HG02623 (cell line): ENCODE measurements at regions not wholly inside any gene's neighbourhood (a gene's known extent, or its start where the extent isn't known, plus 50 kb on each side); places are given as distances from the start of the nearest gene placed in this dataset.

ENCODE experiments used
- ATAC-seq: cut with Tn5 transposase; IDR thresholded peaks from one replicate; pipeline ENCODE4 v1.9.1; 2021; ENCODE audit warnings: moderate library complexity; ENCODE audit not compliant: unreplicated experiment

GRCh38 chr21:28758042-28758882 is 234.4 kb downstream of the LTN1 start:
- no peak for ATAC-seq

- ATAC-seq, result no peak
Observed at GRCh38 chr21:28754862-28755261, 237.8 kb downstream of the LTN1 start.

- no peak for ATAC-seq
Observed at GRCh38 chr21:28754127-28754611, 238.5 kb downstream of the LTN1 start.

- ATAC-seq, result no peak
Observed at GRCh38 chr21:28752131-28752530, 240.5 kb downstream of the LTN1 start.

GRCh38 chr21:28751176-28751575 is 241.5 kb downstream of the LTN1 start:
- ATAC-seq, result no peak

GRCh38 chr21:28750565-28750964 is 242.1 kb downstream of the LTN1 start:
- no peak for ATAC-seq

GRCh38 chr21:28749536-28749935 is 243.1 kb downstream of the LTN1 start:
- ATAC-seq, result no peak

GRCh38 chr21:28747464-28747863 is 245.2 kb downstream of the LTN1 start:
- no peak for ATAC-seq

- ATAC-seq, result no peak
Observed at GRCh38 chr21:28746166-28746565, 246.5 kb downstream of the LTN1 start.

GRCh38 chr21:28745131-28746016 is 247.3 kb downstream of the LTN1 start:
- peak; percentile 86 for ATAC-seq

GRCh38 chr21:28743723-28744122 is 249.0 kb downstream of the LTN1 start:
- no peak for ATAC-seq

GRCh38 chr21:28742527-28742926 is 250.2 kb downstream of the LTN1 start:
- ATAC-seq, result no peak

- ATAC-seq, result no peak
Observed at GRCh38 chr21:28740125-28740524, 252.6 kb downstream of the LTN1 start.

- ATAC-seq, result no peak
Observed at GRCh38 chr21:28738882-28739281, 253.8 kb downstream of the LTN1 start.

GRCh38 chr21:28738420-28738704 is 254.3 kb downstream of the LTN1 start:
- ATAC-seq, result no peak

- no peak for ATAC-seq
Observed at GRCh38 chr21:28737674-28738419, 254.8 kb downstream of the LTN1 start.

GRCh38 chr21:28734522-28735175 is 258.0 kb downstream of the LTN1 start:
- no peak for ATAC-seq

GRCh38 chr21:28731700-28732321 is 260.9 kb downstream of the LTN1 start:
- no peak for ATAC-seq

GRCh38 chr21:28729887-28730286 is 262.8 kb downstream of the LTN1 start:
- ATAC-seq, result no peak

- no peak for ATAC-seq
Observed at GRCh38 chr21:28727809-28728208, 264.9 kb downstream of the LTN1 start.
